Esophagus squamous epithelium (tissue), 5 donors: ENCODE measurements at regions not wholly inside any gene's neighbourhood (a gene's known extent, or its start where the extent isn't known, plus 50 kb on each side); places are given as distances from the start of the nearest gene placed in this dataset.

Experiments
- DNase-seq: peaks from one replicate; lab custom pipeline; 2025; lab: John Stamatoyannopoulos, UW
- H3K27ac ChIP-seq, 4 donors: fragments of 200-600 bp; sonication (generic); one replicate each; pipeline ENCODE4 v1.5.1; 2016 to 2019; ENCODE audit warnings: mild to moderate bottlenecking in 1 of 4
- H3K27me3 ChIP-seq, 4 donors: fragments of 200-600 bp; sonication (generic); 1 replicate in 3 of 4; 2 replicates in 1 of 4; pipeline versions ENCODE4 v1.5.1 to v1.6.0; 2017 to 2021; ENCODE audit warnings: antibody characterized with exemption in 1 of 4
- H3K36me3 ChIP-seq, 3 donors: fragments of 200-600 bp; sonication (generic); one replicate each; pipeline ENCODE4 v1.5.1; 2016 to 2019
- H3K4me1 ChIP-seq, 3 donors: fragments of 200-600 bp; sonication (generic); one replicate each; pipeline ENCODE4 v1.5.1; 2017 to 2019
- H3K4me3 ChIP-seq, 4 donors: fragments of 200-600 bp; sonication (generic); 1 replicate in 3 of 4; 2 replicates in 1 of 4; pipeline ENCODE4 v1.5.1; 2016 to 2019; ENCODE audit warnings: mild to moderate bottlenecking in 2 of 4, moderate library complexity in 1 of 4
- H3K9me3 ChIP-seq, 3 donors: fragments of 200-600 bp; sonication (generic); one replicate each; pipeline ENCODE4 v1.5.1; 2016 to 2019
- POLR2A ChIP-seq, 4 donors: fragments of 450-650 bp; IDR thresholded peaks; one replicate each; pipeline ENCODE4 v1.6.1; 2017; ENCODE audit warnings: antibody characterized with exemption in 4 of 4, mild to moderate bottlenecking in 4 of 4, moderate library complexity in 3 of 4
- WGBS, 2 donors: methylation state at CpG; one replicate each; pipeline ENCODE4 v1.1.5; 2018; 5-methylcytosine and 5-hydroxymethylcytosine counted together
- intact Hi-C: fragments of 100-400 bp; cut with DNase I; formaldehyde crosslinking; loops from one replicate; pipeline ENCODE4 v1.15.0; 2022
- TF ChIP-seq, protein P1 (sequence below), 6 experiments: fragments of 450-650 bp in 4 of 6; fragments of 200-600 bp in 2 of 6; sonication (generic) in 2 of 6; IDR thresholded peaks; one replicate each; pipeline ENCODE4 v1.5.1; 2016 to 2019; ENCODE audit warnings: antibody characterized with exemption in 6 of 6, mild to moderate bottlenecking in 4 of 6, moderate library complexity in 4 of 6
- donor health status: DM: yes; HTN: yes; CAD: no.

DNA sequence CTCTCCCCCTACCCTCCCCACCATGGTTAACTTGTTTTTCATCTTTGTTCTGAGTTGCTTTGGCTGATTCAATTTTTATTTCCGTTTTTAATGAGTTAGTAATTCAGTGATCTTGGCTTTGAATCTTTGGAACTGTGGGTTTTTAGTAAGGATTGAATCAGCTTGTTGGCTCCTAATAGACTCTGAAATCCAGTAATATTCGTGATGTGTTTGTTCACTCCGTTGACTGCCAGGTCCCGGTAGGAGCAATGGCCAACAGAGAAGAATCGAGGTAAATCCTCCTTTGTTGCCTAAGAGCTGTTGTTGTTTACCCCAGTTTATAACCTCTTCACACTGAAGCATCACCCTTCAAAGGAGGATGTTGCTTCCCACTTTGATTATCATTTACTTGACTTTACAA, 92.7 kb downstream of the PCSK1 start:
- TF ChIP-seq POLR2A (IDR thresholded peaks at IDR 0.05) = no peak
- TF ChIP-seq, protein P1, sequence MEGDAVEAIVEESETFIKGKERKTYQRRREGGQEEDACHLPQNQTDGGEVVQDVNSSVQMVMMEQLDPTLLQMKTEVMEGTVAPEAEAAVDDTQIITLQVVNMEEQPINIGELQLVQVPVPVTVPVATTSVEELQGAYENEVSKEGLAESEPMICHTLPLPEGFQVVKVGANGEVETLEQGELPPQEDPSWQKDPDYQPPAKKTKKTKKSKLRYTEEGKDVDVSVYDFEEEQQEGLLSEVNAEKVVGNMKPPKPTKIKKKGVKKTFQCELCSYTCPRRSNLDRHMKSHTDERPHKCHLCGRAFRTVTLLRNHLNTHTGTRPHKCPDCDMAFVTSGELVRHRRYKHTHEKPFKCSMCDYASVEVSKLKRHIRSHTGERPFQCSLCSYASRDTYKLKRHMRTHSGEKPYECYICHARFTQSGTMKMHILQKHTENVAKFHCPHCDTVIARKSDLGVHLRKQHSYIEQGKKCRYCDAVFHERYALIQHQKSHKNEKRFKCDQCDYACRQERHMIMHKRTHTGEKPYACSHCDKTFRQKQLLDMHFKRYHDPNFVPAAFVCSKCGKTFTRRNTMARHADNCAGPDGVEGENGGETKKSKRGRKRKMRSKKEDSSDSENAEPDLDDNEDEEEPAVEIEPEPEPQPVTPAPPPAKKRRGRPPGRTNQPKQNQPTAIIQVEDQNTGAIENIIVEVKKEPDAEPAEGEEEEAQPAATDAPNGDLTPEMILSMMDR (IDR thresholded peaks at IDR 0.05) = no peak
- DNase-seq = no peak
- no peaks in the 10 kb centered on the region for H3K27me3 ChIP-seq
- intact Hi-C loops = no loop called here
- H3K36me3 ChIP-seq = no peaks in the 10 kb centered on the region
- peaks cover 0 to 63% (median 13%) of the 10 kb centered on the region in 3 donors for H3K4me1 ChIP-seq
- no peak overlapping the region for H3K4me3 ChIP-seq
- H3K9me3 ChIP-seq = no peaks in the 10 kb centered on the region
- 30 to 58% methylated on average over 5 of the region's 5 CpGs for WGBS, 2 donors
- peak overlapping the region in 1 of 4 donors; percentile 16 for H3K27ac ChIP-seq

DNA sequence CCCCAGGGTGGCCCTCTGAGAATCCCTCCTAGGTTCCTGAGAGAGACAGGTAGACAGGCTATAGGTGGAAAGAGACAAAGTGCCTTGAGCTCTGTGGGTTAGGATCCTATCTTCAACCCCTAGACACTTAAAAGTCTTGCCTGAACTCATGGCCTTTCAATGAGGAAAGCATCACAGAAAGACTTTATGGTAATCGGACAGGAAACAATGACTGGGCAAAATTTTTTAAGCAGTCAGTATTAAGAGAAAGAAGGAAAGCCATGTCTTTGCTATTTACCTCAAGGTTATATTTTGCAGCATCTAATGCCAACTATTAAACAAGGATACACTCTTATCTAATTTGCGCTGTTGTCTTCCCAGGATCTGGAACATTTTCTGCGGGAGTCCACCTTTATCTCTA, 93.2 kb downstream of the PCSK1 start:
- H3K27ac ChIP-seq = peak overlapping the region in 3 of 4 donors; percentile 16 to 64 (median 32)
- 83 to 90% methylated on average over 3 of the region's 3 CpGs for WGBS, 2 donors

DNA sequence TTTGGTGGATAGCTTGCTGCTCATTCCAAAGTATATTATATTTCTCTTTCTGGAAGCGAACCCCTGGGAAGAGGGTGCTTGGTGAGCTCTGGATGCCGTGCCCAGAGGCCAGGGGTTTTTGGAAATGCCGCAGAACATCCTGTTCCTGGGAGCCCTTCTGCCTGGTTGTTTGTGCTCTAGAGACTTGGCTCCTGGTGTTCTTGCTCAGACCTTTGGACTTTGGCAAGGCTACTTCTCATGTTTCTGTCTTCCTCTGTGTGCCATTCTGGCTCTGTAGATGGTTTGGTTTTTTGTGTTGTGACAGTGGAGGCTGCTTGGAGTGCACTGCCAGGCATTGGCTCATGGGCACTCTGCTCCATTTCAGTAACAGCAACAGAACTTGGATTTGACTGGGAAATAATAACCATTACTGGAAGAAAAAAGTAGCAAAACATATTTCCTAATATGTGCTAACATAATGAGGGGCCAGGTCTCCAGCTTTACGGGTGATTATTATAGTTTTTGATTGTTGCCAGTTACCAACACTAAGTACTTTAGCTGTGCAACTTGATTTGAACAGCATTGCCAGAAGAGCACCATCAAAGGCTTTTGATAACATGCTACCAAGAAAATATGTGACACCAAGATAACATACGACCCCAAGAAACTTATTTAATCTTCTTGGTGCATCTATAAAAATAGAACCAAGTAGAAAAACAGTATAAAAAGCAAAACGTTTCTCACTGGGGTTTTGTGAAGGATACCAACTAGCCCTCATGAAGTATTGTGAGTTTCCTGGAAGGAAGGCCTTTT, 94.2 kb downstream of the PCSK1 start:
- DNase-seq = no peak
- 59 to 61% methylated on average over 6 of the region's 6 CpGs for WGBS, 2 donors
- no peaks in the 10 kb centered on the region for H3K27me3 ChIP-seq
- H3K9me3 ChIP-seq = no peaks in the 10 kb centered on the region
- H3K27ac ChIP-seq = peak overlapping the region; percentile 9 to 64 (median 39)
- no peaks in the 10 kb centered on the region for H3K36me3 ChIP-seq
- no peak overlapping the region for H3K4me3 ChIP-seq
- peaks cover 0 to 53% (median 13%) of the 10 kb centered on the region in 3 donors for H3K4me1 ChIP-seq
- TF ChIP-seq, protein P1 (IDR thresholded peaks at IDR 0.05) = no peak
- TF ChIP-seq POLR2A (IDR thresholded peaks at IDR 0.05) = no peak
- intact Hi-C loops = loop anchor here (5.0 kb wide), 2 partner anchors 377 to 482 kb away; partner anchors contain the start of gene ELL2

More for the DNA sequence above, 93.2 kb downstream of the PCSK1 start:
- no peak for DNase-seq
- intact Hi-C loops = loop anchor here (5.0 kb wide), 2 partner anchors 378 to 483 kb away; partner anchors contain the start of gene ELL2
- Histone ChIP-seq H3K4me3 (no peak overlapping the region), H3K27me3 (no peaks in the 10 kb centered on the region), H3K4me1 (peaks cover 0 to 60% (median 13%) of the 10 kb centered on the region in 3 donors), H3K9me3 (no peaks in the 10 kb centered on the region), H3K36me3 (no peaks in the 10 kb centered on the region)
- TF ChIP-seq, protein P1 (IDR thresholded peaks at IDR 0.05) = no peak
- TF ChIP-seq POLR2A (IDR thresholded peaks at IDR 0.05) = no peak

DNA sequence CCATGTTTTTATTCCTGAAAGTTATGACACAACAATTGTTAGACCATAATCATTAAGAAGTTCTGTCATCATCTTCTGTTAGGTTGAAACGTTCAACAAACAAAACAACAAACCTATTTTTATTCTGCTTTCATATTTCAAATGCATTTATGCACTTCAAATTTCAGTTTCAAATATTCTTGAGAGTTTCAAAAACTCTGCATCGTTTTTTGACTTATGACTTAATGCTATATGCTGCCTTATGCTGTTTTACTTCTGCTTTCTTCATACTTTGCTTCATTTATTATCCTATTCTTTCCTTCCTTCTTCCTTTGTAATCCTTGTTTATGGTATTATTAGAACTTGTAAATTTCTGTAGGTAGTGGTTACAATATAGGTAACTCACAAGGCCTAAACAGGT, 95.0 kb downstream of the PCSK1 start:
- Histone ChIP-seq H3K27me3 (no peaks in the 10 kb centered on the region), H3K4me3 (no peak overlapping the region), H3K9me3 (no peaks in the 10 kb centered on the region), H3K4me1 (peaks cover 0 to 57% (median 14%) of the 10 kb centered on the region in 3 donors), H3K27ac (peak overlapping the region; percentile 9 to 64 (median 39)), H3K36me3 (no peaks in the 10 kb centered on the region)
- intact Hi-C loops = loop anchor here (5.0 kb wide), 2 partner anchors 376 to 481 kb away; partner anchors contain the start of gene ELL2
- WGBS, 2 donors = 47% methylated on average over 2 of the region's 2 CpGs
- no peak for DNase-seq
- TF ChIP-seq, protein P1 (IDR thresholded peaks at IDR 0.05) = no peak
- TF ChIP-seq POLR2A (IDR thresholded peaks at IDR 0.05) = no peak
